GM20000 (cell line): ENCODE measurements at regions not wholly inside any gene's neighbourhood (a gene's known extent, or its start where the extent isn't known, plus 50 kb on each side); places are given as distances from the start of the nearest gene placed in this dataset.

Experiments
- DNase-seq: peaks from one replicate; pipeline ENCODE4 v3.0.0; 2012; ENCODE audit warnings: low spot score
- CTCF ChIP-seq: IDR thresholded peaks from 2 replicates; pipeline ENCODE4 v1.5.1; 2012; ENCODE audit warnings: mild to moderate bottlenecking, control low read depth; ENCODE audit errors: extremely low read depth, missing control alignments

GRCh38 chr16:86995456-86995855, 321.7 kb downstream of the C16orf95 start:
- TF ChIP-seq CTCF, result no peak
- DNase-seq, result no peak

GRCh38 chr16:86996081-86996480, 321.1 kb downstream of the C16orf95 start:
- TF ChIP-seq CTCF, result no peak
- no peak for DNase-seq

- no peak for TF ChIP-seq CTCF
- no peak for DNase-seq
Measured at GRCh38 chr16:86997058-86997457, 320.1 kb downstream of the C16orf95 start.

GRCh38 chr16:86998196-86999001, 318.8 kb downstream of the C16orf95 start:
- TF ChIP-seq CTCF, result no peak
- DNase-seq, result no peak

GRCh38 chr16:87000001-87000400, 317.2 kb downstream of the C16orf95 start:
- no peak for TF ChIP-seq CTCF
- DNase-seq, result no peak

GRCh38 chr16:87002717-87003413, 314.3 kb downstream of the C16orf95 start:
- no peak for TF ChIP-seq CTCF
- no peak for DNase-seq

GRCh38 chr16:87003414-87003755, 313.8 kb downstream of the C16orf95 start:
- DNase-seq, result no peak
- no peak for TF ChIP-seq CTCF
